Astrocyte (in vitro differentiated cells and primary cell): ENCODE measurements at regions not wholly inside any gene's neighbourhood (a gene's known extent, or its start where the extent isn't known, plus 50 kb on each side); places are given as distances from the start of the nearest gene placed in this dataset.
"Not testable (repeated sequence)": the region's sequence is repeated elsewhere in the genome, so short reads cannot be mapped to it uniquely, and the experiment has no call there.

Source experiments
- DNase-seq: peaks from one replicate; pipeline ENCODE4 v3.0.0-alpha.2; 2010; ENCODE audit warnings: low read depth
- FAIRE-seq: peaks from 2 replicates; lab custom pipeline; 2011; peaks lifted over from hg19 to GRCh38; lab: Jason Lieb, UNC
- H2AFZ ChIP-seq: 2 replicates; pipeline ENCODE4 v1.6.0; 2012; ENCODE audit warnings: low read depth, low read length, inconsistent platforms
- H3K27ac ChIP-seq: 2 replicates; pipeline ENCODE4 v1.5.1; 2011; ENCODE audit warnings: low read depth, low read length, inconsistent platforms
- H3K27me3 ChIP-seq: 2 replicates; pipeline ENCODE4 v1.6.0; 2011; ENCODE audit warnings: low read length, inconsistent platforms; ENCODE audit not compliant: insufficient read depth
- H3K36me3 ChIP-seq: 2 replicates; pipeline ENCODE4 v1.5.1; 2011; ENCODE audit warnings: low read length, inconsistent platforms; ENCODE audit not compliant: insufficient read depth
- H3K4me1 ChIP-seq: 2 replicates; pipeline ENCODE4 v1.5.1; 2011; ENCODE audit warnings: low read length, inconsistent platforms; ENCODE audit not compliant: insufficient read depth
- H3K4me2 ChIP-seq: 2 replicates; pipeline ENCODE4 v1.6.0; 2012; ENCODE audit warnings: low read length, inconsistent platforms
- H3K4me3 ChIP-seq: 2 replicates; pipeline ENCODE4 v1.5.1; 2011; ENCODE audit warnings: low read depth, mild to moderate bottlenecking, low read length, inconsistent platforms; ENCODE audit not compliant: insufficient read depth
- H3K79me2 ChIP-seq: 2 replicates; pipeline ENCODE4 v1.6.0; 2012; ENCODE audit warnings: mild to moderate bottlenecking, low read length, inconsistent platforms; ENCODE audit not compliant: insufficient read depth
- H3K9ac ChIP-seq: 2 replicates; pipeline ENCODE4 v1.6.0; 2012; ENCODE audit warnings: mild to moderate bottlenecking, low read length, inconsistent platforms
- H3K9me3 ChIP-seq: 2 replicates; pipeline ENCODE4 v1.5.1; 2012; ENCODE audit warnings: low read depth, mild to moderate bottlenecking, low read length, inconsistent platforms; ENCODE audit not compliant: insufficient read depth
- H4K20me1 ChIP-seq: 2 replicates; pipeline ENCODE4 v1.6.0; 2012; ENCODE audit warnings: low read length, inconsistent platforms; ENCODE audit not compliant: insufficient read depth
- H3K27ac Mint-ChIP-seq: one replicate; pipeline ENCODE4 v1.8.0; 2021; ENCODE audit warnings: mild to moderate bottlenecking, mixed read lengths; ENCODE audit not compliant: unreplicated experiment
- H3K27me3 Mint-ChIP-seq: one replicate; pipeline ENCODE4 v1.8.0; 2021; ENCODE audit warnings: low read depth, mixed read lengths; ENCODE audit not compliant: unreplicated experiment
- H3K36me3 Mint-ChIP-seq: one replicate; pipeline ENCODE4 v1.8.0; 2021; ENCODE audit warnings: low read depth, mixed read lengths; ENCODE audit not compliant: unreplicated experiment
- H3K4me1 Mint-ChIP-seq: one replicate; pipeline ENCODE4 v1.8.0; 2021; ENCODE audit warnings: low read depth, mixed read lengths; ENCODE audit not compliant: unreplicated experiment
- H3K4me3 Mint-ChIP-seq: one replicate; pipeline ENCODE4 v1.8.0; 2021; ENCODE audit warnings: mild to moderate bottlenecking, moderate library complexity, mixed read lengths; ENCODE audit not compliant: unreplicated experiment
- H3K9me3 Mint-ChIP-seq: one replicate; pipeline ENCODE4 v1.8.0; 2021; ENCODE audit warnings: mild to moderate bottlenecking, mixed read lengths; ENCODE audit not compliant: unreplicated experiment

- not testable (repeated sequence) for H3K27ac ChIP-seq, H3K4me3 ChIP-seq, H3K79me2 ChIP-seq, H4K20me1 ChIP-seq, H3K27me3 Mint-ChIP-seq, H3K36me3 Mint-ChIP-seq, H3K27me3 ChIP-seq, H3K9ac ChIP-seq, H3K4me2 ChIP-seq, FAIRE-seq, H3K4me3 Mint-ChIP-seq, H3K9me3 ChIP-seq, H3K36me3 ChIP-seq, H2AFZ ChIP-seq, H3K4me1 Mint-ChIP-seq, H3K4me1 ChIP-seq, DNase-seq, H3K9me3 Mint-ChIP-seq, H3K27ac Mint-ChIP-seq
Measured at GRCh38 chr18:14262786-14263185, 130.6 kb upstream of the ZNF519 start.

- not testable (repeated sequence) for H3K9me3 Mint-ChIP-seq, H3K9me3 ChIP-seq
Measured at GRCh38 chr18:14250084-14250677, 117.9 kb upstream of the ZNF519 start.

GRCh38 chr18:14239224-14239623 lies 107.0 kb upstream of the ZNF519 start:
- not testable (repeated sequence) for H3K27ac Mint-ChIP-seq, H3K4me2 ChIP-seq, H4K20me1 ChIP-seq, H3K79me2 ChIP-seq, H3K4me1 ChIP-seq, H3K36me3 Mint-ChIP-seq, H3K27me3 ChIP-seq, H2AFZ ChIP-seq, FAIRE-seq, H3K4me1 Mint-ChIP-seq, H3K4me3 Mint-ChIP-seq, H3K4me3 ChIP-seq, DNase-seq, H3K27ac ChIP-seq, H3K9me3 ChIP-seq, H3K36me3 ChIP-seq, H3K9ac ChIP-seq, H3K27me3 Mint-ChIP-seq, H3K9me3 Mint-ChIP-seq

More at GRCh38 chr18:14250084-14250677, 117.9 kb upstream of the ZNF519 start:
- not testable (repeated sequence) for H3K4me1 ChIP-seq, H3K9ac ChIP-seq, H3K27ac Mint-ChIP-seq, H3K36me3 Mint-ChIP-seq, H3K27ac ChIP-seq, FAIRE-seq, H3K27me3 Mint-ChIP-seq, H3K79me2 ChIP-seq, H3K4me1 Mint-ChIP-seq, H3K4me3 Mint-ChIP-seq, H3K4me2 ChIP-seq, H3K27me3 ChIP-seq, H3K4me3 ChIP-seq, H3K36me3 ChIP-seq, H4K20me1 ChIP-seq, DNase-seq, H2AFZ ChIP-seq

- not testable (repeated sequence) for FAIRE-seq, H3K4me1 ChIP-seq, H3K27me3 ChIP-seq, DNase-seq, H3K9me3 ChIP-seq, H3K4me2 ChIP-seq, H2AFZ ChIP-seq, H3K4me3 ChIP-seq, H3K79me2 ChIP-seq, H3K27ac ChIP-seq, H3K36me3 ChIP-seq, H3K4me3 Mint-ChIP-seq, H3K4me1 Mint-ChIP-seq, H4K20me1 ChIP-seq, H3K9ac ChIP-seq, H3K27ac Mint-ChIP-seq, H3K9me3 Mint-ChIP-seq, H3K27me3 Mint-ChIP-seq, H3K36me3 Mint-ChIP-seq
Measured at GRCh38 chr18:14236356-14237048, 104.3 kb upstream of the ZNF519 start.

GRCh38 chr18:14225286-14225679 lies 93.0 kb upstream of the ZNF519 start:
- not testable (repeated sequence) for H3K4me1 Mint-ChIP-seq, H3K27ac Mint-ChIP-seq, H3K36me3 Mint-ChIP-seq, H3K4me2 ChIP-seq, H3K4me3 ChIP-seq, H3K9me3 ChIP-seq, H4K20me1 ChIP-seq, H3K27ac ChIP-seq, H3K27me3 Mint-ChIP-seq, H3K27me3 ChIP-seq, FAIRE-seq, H2AFZ ChIP-seq, H3K79me2 ChIP-seq, H3K9ac ChIP-seq, DNase-seq, H3K36me3 ChIP-seq, H3K4me1 ChIP-seq, H3K4me3 Mint-ChIP-seq
- H3K9me3 Mint-ChIP-seq, result peaks cover 15% of the 10 kb centered on the region

GRCh38 chr18:14224551-14225285 lies 92.5 kb upstream of the ZNF519 start:
- not testable (repeated sequence) for H3K9ac ChIP-seq, DNase-seq, H3K36me3 Mint-ChIP-seq, H3K27ac ChIP-seq, H3K4me1 Mint-ChIP-seq, H3K9me3 ChIP-seq, H3K4me1 ChIP-seq, FAIRE-seq, H2AFZ ChIP-seq, H3K79me2 ChIP-seq, H3K36me3 ChIP-seq, H3K27me3 ChIP-seq, H3K4me3 ChIP-seq, H3K4me2 ChIP-seq, H4K20me1 ChIP-seq, H3K27me3 Mint-ChIP-seq, H3K4me3 Mint-ChIP-seq, H3K27ac Mint-ChIP-seq
- H3K9me3 Mint-ChIP-seq, result peaks cover 15% of the 10 kb centered on the region
